Activated naive CD8-positive, alpha-beta T cell (primary cell): ENCODE measurements at regions not wholly inside any gene's neighbourhood (a gene's known extent, or its start where the extent isn't known, plus 50 kb on each side); places are given as distances from the start of the nearest gene placed in this dataset.

Experiments
- H3K27ac Mint-ChIP-seq: one replicate; pipeline ENCODE4 v1.8.0; 2021; ENCODE audit warnings: mixed read lengths
- H3K27me3 Mint-ChIP-seq: one replicate; pipeline ENCODE4 v1.8.0; 2021; ENCODE audit warnings: mixed read lengths
- H3K36me3 Mint-ChIP-seq: one replicate; pipeline ENCODE4 v1.8.0; 2021; ENCODE audit warnings: mixed read lengths
- H3K4me1 Mint-ChIP-seq: one replicate; pipeline ENCODE4 v1.8.0; 2021; ENCODE audit warnings: low read depth, mixed read lengths
- H3K4me3 Mint-ChIP-seq: one replicate; pipeline ENCODE4 v1.8.0; 2021; ENCODE audit warnings: mild to moderate bottlenecking, mixed read lengths
- H3K9me3 Mint-ChIP-seq: one replicate; pipeline ENCODE4 v1.8.0; 2021; ENCODE audit warnings: low read depth, mixed read lengths

DNA sequence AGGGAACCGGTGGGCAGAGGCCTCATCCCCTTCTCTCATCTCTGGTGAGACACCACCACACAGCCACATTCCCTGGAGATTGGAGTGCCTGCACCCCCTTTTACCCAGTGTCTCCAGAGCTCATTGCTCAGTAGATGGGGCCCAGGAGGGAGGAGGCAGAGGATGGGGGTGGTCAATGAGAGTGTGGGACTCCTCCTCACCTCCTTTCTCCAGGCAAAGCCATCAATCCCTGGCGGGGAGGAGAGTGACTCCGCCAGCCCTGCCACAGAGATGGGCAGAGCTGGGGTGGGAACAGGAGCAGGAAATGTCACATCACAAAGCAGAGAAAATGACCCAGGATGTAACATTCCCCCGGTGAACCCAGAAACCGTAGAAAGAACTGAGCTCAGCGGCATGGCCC lies 117.2 kb downstream of the MATN1 start:
- Mint-ChIP-seq H3K4me1 (no peaks in the 10 kb centered on the region), H3K27ac (no peak overlapping the region), H3K27me3 (peaks cover 14% of the 10 kb centered on the region), H3K4me3 (no peak overlapping the region), H3K36me3 (no peaks in the 10 kb centered on the region), H3K9me3 (no peaks in the 10 kb centered on the region)

DNA sequence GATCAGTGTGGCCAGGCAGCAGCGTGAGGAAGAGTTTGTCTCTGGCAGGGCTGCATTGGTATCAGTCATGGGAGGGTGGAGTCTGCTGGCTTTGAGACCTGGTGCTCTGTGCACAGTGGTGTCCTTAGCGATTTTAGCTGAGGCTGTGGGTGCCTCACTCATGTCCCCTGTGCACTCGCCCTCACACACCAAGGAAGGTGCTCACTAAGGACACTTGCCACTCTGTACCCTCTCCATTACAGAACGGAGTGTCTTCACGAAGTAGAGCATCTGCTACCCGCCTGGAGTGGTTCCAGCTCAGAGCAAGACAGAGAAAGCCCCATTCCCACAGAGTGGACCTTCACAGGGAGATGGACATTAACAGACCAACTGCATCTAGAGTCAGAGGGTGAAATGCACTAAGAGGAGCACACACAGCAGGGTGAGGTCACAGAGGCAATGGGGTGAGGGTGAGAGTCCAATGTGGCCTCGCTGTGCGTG lies 117.9 kb downstream of the MATN1 start:
- Mint-ChIP-seq H3K27ac (no peak overlapping the region), H3K4me3 (no peak overlapping the region), H3K4me1 (no peaks in the 10 kb centered on the region), H3K27me3 (peaks cover 14% of the 10 kb centered on the region), H3K9me3 (no peaks in the 10 kb centered on the region), H3K36me3 (no peaks in the 10 kb centered on the region)

DNA sequence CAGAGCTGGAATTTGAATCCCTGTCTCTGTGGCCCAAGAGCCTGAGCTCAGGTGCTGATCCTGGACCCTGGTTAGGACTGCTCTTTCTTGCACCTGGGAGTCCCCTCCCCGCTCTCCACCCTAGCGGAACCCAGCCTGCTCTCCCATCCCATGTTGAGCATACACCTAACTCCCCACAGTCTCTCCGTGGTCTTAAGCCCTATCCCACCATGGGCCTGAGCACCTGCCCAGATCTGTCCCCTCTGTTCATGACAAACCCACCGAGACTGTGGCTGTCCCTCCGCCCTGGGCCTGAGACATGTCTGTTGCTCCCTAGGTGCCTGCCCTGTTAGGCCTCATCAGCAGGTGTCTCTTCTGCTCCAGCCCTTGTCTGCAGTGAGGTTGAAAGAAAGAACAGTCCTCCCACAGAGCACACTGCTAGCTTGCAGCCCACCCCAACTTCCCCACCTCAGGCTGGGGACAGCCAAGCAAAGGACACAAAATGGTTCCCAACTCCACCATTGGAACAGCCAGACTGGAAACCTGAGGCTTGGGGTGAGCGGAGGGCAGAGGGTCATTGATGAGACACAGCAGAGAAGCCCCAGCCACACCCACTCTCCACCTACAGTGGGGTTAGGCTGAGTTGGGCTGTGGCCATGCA lies 118.5 kb downstream of the MATN1 start:
- no peaks in the 10 kb centered on the region for H3K4me1 Mint-ChIP-seq
- H3K4me3 Mint-ChIP-seq: no peak overlapping the region
- H3K27ac Mint-ChIP-seq: no peak overlapping the region
- H3K9me3 Mint-ChIP-seq: no peaks in the 10 kb centered on the region
- peaks cover 14% of the 10 kb centered on the region for H3K27me3 Mint-ChIP-seq
- no peaks in the 10 kb centered on the region for H3K36me3 Mint-ChIP-seq

DNA sequence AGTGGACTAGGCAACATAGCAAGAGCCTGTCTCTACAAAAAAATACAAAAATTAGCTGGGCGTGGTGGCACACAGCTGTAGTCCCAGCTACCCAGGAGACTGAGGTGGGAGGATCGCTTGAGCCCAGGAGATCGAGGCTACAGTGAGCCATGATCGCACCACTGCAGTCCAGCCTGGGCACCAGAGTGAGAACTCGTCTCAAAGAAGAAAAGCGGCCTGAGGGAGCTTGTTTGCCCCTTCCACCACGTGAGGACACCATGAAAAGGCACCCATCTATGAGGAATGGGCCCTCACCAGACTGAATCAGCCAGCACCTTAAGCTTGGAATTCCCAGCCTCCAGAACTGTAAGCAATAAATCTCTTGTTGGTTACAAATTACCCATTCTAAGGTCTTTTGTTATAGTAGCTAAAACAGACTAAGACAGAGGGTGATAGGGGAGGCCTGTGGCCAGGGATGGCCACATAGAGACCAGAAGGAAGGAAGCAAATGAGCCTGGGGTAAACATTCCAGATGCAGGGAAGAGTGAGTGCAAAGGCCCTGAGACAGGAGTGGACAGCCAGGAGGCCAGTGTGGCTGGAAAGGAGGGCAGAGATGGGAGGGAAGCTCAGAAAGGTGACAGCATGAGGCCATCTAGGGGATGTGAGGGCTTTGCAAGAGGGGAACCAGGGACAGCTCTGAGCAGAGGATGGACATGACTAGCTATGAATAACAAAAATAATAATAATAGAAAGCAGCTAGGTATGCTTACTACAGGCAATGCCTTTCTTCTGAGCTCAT lies 120.1 kb downstream of the MATN1 start:
- H3K27me3 Mint-ChIP-seq: peaks cover 9% of the 10 kb centered on the region

DNA sequence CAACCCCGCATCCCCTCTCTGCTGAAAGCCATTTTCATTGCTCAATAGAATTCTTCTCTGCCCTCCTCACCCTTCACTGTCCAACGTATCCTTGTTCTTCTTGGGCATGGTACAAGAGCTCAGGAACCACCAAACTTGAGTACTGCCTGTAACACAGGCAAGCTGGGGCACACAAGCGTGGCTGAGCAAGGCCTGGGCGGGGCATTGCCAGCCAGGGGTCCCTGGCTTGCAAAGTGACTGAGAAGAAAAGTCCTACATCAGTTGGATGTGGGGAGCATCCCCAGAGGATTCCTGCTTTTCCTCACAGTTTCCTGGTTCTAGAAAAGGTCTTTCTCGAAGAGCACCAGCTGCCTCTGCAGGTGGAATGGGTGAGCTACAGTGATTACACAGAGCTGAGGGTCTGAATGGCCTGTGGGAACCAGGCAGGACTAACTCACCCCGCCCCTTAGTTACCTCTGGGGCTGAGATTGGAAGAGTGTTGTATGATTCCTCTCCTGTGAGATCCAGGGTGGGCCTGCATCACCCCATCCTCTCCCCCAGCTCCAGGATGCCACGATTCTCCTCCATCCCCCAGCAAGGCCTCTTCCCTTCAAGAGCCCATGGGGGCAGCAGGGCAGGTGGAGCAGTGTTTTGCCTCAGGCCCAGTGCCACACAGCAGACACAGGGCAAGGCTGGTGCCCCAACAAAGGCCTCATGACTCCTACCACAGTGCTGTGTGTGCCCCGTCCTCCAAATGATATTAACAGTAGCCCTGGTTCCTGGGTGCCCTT lies 121.9 kb downstream of the MATN1 start:
- H3K9me3 Mint-ChIP-seq: no peaks in the 10 kb centered on the region
- no peak overlapping the region for H3K4me3 Mint-ChIP-seq
- no peaks in the 10 kb centered on the region for H3K4me1 Mint-ChIP-seq
- peaks cover 4% of the 10 kb centered on the region for H3K27me3 Mint-ChIP-seq
- H3K36me3 Mint-ChIP-seq: no peaks in the 10 kb centered on the region
- no peak overlapping the region for H3K27ac Mint-ChIP-seq

More for the DNA sequence above, 120.1 kb downstream of the MATN1 start:
- no peak overlapping the region for H3K27ac Mint-ChIP-seq
- H3K9me3 Mint-ChIP-seq: no peaks in the 10 kb centered on the region
- H3K4me1 Mint-ChIP-seq: no peaks in the 10 kb centered on the region
- H3K4me3 Mint-ChIP-seq: no peak overlapping the region
- H3K36me3 Mint-ChIP-seq: no peaks in the 10 kb centered on the region

DNA sequence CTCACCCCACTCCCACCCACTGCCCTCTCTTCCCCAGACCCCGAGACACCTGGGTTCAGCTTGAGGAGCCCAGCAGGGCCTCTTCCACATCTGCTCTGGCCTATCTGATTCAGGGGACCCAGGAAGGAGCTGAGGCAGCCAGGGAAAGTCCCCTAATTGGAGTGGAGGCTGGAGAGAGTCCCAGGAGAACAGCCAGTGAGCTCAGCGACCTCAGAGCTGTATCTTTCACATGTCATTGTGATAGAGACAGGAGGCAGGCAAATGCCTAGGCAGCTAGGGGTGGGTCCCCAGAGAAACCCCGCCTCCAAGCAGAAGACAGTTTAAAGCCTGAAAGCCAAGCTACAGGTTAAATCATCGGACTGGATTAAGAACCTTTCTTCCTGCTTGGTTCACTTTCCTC lies 122.7 kb downstream of the MATN1 start:
- Mint-ChIP-seq H3K9me3 (no peaks in the 10 kb centered on the region), H3K4me3 (no peak overlapping the region), H3K4me1 (no peaks in the 10 kb centered on the region), H3K36me3 (no peaks in the 10 kb centered on the region), H3K27ac (no peak overlapping the region), H3K27me3 (peaks cover 4% of the 10 kb centered on the region)

DNA sequence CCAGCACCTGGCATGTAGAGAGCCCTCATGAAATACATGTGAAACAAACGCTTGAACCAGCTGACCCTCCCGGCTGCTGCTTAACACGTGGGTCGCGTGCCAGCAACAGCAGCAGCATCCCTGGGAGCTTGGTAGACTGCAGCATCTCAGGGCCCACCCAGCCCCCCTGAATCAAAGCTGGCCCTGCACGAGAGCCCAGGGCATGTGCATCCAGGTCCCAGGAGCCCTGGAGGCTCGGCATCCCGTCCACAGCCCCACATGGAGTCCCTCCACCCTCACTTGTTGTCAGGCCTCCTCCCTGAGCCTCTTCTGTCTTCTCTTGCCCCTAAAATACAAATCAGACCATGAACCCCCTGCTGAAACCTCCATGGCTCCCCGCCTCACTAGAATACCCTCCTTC lies 123.1 kb downstream of the MATN1 start:
- Mint-ChIP-seq H3K4me1 (no peaks in the 10 kb centered on the region), H3K27ac (no peak overlapping the region), H3K9me3 (no peaks in the 10 kb centered on the region), H3K4me3 (no peak overlapping the region), H3K27me3 (no peaks in the 10 kb centered on the region), H3K36me3 (no peaks in the 10 kb centered on the region)

DNA sequence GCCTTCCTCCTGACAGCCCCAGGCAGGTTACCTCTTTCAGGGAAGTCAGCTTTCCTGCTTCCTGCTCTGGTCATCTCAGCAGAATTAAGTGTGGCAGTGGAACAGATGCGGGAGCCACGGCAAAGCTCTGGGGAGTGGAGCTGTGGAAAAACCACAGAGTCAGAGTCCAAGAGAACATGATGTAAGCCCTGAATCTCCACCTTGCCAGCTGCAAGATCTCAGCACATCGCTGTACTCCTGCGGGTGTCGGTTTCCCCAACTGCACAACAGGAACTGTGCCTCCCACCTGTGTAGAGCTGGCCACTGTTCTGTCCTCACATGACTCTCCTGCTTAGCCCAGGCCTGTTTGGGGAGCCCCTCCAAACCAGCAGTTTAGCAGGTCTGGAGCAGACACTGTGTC lies 123.7 kb downstream of the MATN1 start:
- H3K27ac Mint-ChIP-seq: no peak overlapping the region
- no peak overlapping the region for H3K4me3 Mint-ChIP-seq
- H3K4me1 Mint-ChIP-seq: no peaks in the 10 kb centered on the region

DNA sequence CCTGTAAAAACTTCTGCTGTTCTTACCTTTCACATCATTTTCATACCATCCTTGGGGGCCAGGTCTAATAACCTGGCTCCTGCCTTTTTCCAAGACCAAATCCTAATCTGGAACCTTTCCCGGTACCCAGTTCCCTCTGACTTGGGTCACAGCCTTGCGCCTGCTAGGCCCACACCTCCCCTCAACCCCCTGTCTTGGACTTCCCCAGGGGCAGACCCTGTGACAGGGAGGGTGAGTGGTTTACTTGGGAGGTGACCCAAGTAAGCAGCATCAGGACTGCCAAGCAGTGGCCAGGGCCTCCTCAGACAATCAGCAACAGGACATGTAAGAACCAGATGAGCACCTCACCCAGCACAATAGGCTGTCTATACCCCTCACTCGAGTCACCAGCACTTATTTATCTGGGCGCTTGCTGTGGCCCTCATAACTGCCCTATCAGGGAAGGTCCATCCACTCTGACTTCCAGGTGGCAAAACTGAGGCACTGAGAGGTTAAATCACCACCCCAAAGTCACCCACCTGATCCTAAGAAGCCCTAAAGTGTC lies 124.7 kb downstream of the MATN1 start:
- Mint-ChIP-seq H3K36me3 (no peaks in the 10 kb centered on the region), H3K4me3 (no peak overlapping the region), H3K27me3 (peaks cover 2% of the 10 kb centered on the region), H3K4me1 (no peaks in the 10 kb centered on the region), H3K27ac (no peak overlapping the region), H3K9me3 (no peaks in the 10 kb centered on the region)

More for the DNA sequence above, 123.7 kb downstream of the MATN1 start:
- Mint-ChIP-seq H3K9me3 (no peaks in the 10 kb centered on the region), H3K27me3 (no peaks in the 10 kb centered on the region), H3K36me3 (no peaks in the 10 kb centered on the region)

DNA sequence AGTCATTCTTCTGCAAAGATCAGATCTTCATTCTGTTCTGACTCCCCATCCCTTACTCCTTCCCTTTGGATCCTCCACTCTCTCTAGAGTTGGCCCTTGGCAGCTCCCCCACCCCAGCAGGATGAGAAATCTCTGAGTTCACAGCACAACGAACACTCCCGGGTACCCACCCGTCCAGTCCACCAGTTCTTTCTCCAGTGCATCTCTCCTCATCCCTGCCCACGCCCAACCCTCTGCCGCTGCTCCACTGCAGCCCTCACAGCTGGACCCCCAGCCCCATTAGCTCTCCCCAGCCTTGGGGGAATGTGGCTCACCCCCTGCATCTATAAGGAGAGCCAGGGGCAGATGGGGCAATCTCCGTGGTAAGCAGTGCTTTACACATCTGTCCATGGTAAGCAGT lies 125.7 kb downstream of the MATN1 start:
- H3K4me1 Mint-ChIP-seq: no peaks in the 10 kb centered on the region
- peaks cover 6% of the 10 kb centered on the region for H3K27me3 Mint-ChIP-seq
- no peak overlapping the region for H3K4me3 Mint-ChIP-seq
- H3K36me3 Mint-ChIP-seq: no peaks in the 10 kb centered on the region
- H3K27ac Mint-ChIP-seq: no peak overlapping the region
- H3K9me3 Mint-ChIP-seq: peaks cover 1% of the 10 kb centered on the region

DNA sequence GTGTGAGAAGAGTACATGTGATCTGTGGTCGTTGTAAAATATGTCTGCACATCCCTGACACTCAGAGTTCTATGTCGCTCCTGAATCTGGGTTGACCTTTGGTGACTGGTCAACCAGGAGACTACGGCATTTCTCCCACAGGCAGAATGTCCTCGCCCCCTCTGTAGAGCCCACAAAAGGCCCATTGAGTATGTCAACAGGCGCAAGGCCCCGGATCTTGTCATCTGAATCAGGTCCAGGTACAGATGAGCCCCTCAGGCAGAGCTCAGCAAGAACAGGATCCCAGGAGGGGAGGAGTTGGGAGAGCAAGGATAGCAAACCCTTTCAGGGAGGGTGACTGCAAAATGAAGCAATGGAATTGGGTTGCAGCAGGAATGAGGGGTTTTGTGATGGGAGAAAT lies 126.5 kb downstream of the MATN1 start:
- Mint-ChIP-seq H3K36me3 (no peaks in the 10 kb centered on the region), H3K27ac (no peak overlapping the region), H3K4me3 (no peak overlapping the region), H3K27me3 (peaks cover 10% of the 10 kb centered on the region), H3K9me3 (peaks cover 5% of the 10 kb centered on the region), H3K4me1 (no peaks in the 10 kb centered on the region)

DNA sequence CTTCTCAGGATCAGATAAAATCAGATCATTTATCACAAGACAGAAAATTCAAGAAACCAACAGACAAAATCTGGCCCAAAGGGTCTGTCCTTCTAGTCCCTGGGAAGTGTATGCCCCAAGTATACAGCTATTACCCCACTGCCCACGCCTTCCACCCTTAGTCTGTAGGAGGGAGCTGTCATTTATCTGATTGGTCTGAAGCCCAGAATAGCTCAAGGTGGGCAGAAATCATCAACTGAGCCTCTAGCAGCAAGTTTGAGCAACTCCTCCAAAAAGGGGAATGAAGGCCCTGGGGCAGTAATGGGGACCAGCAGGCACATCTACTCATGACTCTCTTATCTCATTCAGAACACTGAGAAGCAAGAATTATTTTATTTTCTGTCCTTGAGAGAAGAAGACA lies 126.9 kb downstream of the MATN1 start:
- Mint-ChIP-seq H3K27me3 (peaks cover 10% of the 10 kb centered on the region), H3K4me1 (no peaks in the 10 kb centered on the region), H3K4me3 (no peak overlapping the region), H3K27ac (no peak overlapping the region), H3K36me3 (no peaks in the 10 kb centered on the region), H3K9me3 (peaks cover 5% of the 10 kb centered on the region)

DNA sequence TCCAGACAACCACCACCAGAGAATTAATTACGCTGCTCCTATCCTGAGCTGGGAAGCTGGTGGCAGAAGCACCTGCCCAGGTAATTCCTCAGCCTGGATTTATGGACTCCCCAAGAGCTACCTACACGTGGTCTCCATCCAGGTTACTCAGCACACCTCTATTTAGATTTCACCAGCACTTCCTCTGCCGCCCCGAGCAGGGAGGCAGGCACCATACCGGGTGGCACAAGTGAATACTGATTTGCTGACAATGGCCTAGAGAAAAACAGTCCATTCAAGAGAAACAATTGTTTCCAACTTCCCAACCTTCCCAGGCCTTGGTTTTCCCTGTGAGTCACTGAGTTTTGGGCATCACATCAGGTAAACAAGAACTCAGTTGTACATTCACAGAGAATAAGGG lies 134.3 kb downstream of the MATN1 start:
- H3K36me3 Mint-ChIP-seq: no peaks in the 10 kb centered on the region
- H3K27me3 Mint-ChIP-seq: peaks cover 47% of the 10 kb centered on the region
- H3K9me3 Mint-ChIP-seq: peaks cover 8% of the 10 kb centered on the region
- H3K4me1 Mint-ChIP-seq: no peaks in the 10 kb centered on the region
- H3K4me3 Mint-ChIP-seq: no peak overlapping the region
- H3K27ac Mint-ChIP-seq: no peak overlapping the region

DNA sequence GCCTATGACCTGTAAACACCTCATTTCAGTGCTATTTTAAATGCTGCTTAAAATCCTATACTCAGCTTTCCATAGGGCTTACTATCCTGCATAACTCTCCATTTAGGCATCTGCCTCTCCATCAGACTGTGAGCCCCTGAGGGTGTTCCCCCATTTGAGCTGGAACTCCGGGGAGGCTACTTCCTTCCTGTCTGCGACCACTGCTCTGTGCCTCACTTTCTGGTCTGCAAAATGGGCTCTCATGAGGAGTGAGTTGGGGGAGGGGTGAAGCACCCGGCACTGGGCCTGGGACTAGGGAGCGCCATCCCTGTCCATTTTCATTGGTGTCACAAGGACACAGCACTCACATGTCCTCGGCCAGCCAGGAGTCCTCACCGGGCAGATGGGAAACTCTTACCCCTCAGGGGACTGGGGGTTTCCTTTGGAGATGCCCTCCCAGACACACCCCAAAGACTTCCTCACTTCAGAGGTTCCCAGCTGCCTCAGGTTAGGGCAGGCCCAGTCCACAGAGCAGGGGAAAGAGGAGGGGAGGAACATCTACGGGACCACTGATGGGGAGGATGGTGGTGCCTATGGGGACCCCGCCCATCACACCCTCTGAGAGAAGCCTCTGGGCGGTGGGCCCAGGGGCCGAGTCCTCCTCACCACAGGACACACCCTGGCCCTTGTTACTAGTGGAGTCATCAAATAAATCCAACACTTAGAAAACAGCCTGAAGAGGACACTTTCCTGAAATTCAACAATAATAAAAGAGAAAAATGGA lies 134.9 kb downstream of the MATN1 start:
- H3K27ac Mint-ChIP-seq: no peak overlapping the region
- peaks cover 9% of the 10 kb centered on the region for H3K9me3 Mint-ChIP-seq
- peaks cover 45% of the 10 kb centered on the region for H3K27me3 Mint-ChIP-seq
- H3K4me1 Mint-ChIP-seq: no peaks in the 10 kb centered on the region
- H3K4me3 Mint-ChIP-seq: no peak overlapping the region
- H3K36me3 Mint-ChIP-seq: no peaks in the 10 kb centered on the region
